Nephron (organoid): ENCODE measurements at regions not wholly inside any gene's neighbourhood (a gene's known extent, or its start where the extent isn't known, plus 50 kb on each side); places are given as distances from the start of the nearest gene placed in this dataset.

Source experiments
- H3K27ac Mint-ChIP-seq, 3 experiments: 2 replicates each; pipeline ENCODE4 v1.8.0; 2020; ENCODE audit warnings: mixed read lengths in 3 of 3, mild to moderate bottlenecking in 2 of 3, moderate library complexity in 1 of 3
- H3K27me3 Mint-ChIP-seq: 2 replicates; pipeline ENCODE4 v1.8.0; 2021; ENCODE audit warnings: low read depth, mild to moderate bottlenecking, moderate library complexity, mixed read lengths
- H3K36me3 Mint-ChIP-seq: 2 replicates; pipeline ENCODE4 v1.8.0; 2020; ENCODE audit warnings: low read depth, mixed read lengths
- H3K4me1 Mint-ChIP-seq: 2 replicates; pipeline ENCODE4 v1.8.0; 2020; ENCODE audit warnings: mixed read lengths
- H3K4me3 Mint-ChIP-seq, 3 experiments: 2 replicates each; pipeline ENCODE4 v1.8.0; 2020; ENCODE audit warnings: mild to moderate bottlenecking in 3 of 3, mixed read lengths in 3 of 3, moderate library complexity in 2 of 3
- H3K9me3 Mint-ChIP-seq: 2 replicates; pipeline ENCODE4 v1.8.0; 2020; ENCODE audit warnings: mixed read lengths
- TF ChIP-seq, protein P1 (sequence below), 3 experiments: fragments of 200-600 bp; sonication (generic); IDR thresholded peaks; one replicate each; pipeline ENCODE4 v1.5.0; 2021; ENCODE audit warnings: antibody characterized with exemption in 3 of 3; ENCODE audit not compliant: unreplicated experiment in 3 of 3

DNA sequence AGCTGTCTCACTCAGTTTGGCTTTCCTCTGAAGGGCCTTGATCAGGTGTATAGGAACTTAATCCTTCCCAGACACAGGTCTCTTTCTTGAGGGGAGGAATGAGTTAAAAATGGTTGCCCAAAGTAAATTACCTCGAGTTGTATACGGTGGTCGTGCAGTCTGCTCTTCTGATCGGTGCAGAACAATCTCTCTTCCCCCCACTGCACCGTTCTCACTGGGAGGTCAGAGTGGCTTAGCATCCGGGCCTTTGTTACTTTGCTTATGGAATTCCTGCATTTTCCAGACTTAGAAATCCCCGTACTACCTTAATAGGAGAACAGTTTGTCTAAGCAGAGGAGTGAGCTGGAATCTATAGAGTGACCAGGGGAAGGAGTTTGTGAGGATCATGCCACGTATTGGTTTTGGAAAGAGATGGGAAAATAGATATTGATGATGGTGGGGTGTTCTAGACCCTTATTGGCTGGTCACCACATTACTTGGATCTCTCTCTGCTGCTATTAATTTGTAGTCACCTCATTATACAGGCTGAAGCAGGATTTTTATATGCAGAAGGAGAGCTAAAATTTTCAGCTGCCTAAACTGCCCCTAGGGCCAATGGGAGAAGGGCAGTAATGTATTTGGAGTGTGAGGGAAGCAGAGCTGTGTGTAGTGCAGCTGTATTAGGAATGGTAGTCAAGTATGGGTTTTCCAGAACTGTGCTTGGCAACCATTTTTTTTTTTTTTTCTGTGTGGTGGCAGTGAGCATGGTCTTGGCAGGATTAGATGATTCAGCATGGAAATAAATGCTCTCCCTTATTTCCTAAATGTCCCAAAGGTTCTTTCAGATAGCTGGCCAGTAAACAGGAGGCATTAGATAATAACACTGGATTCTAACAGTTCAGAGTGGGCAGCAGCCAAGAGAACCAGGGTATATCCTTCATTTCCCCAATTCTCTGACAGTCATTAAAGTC lies 81.5 kb downstream of the NDUFS5 start:
- Mint-ChIP-seq H3K36me3 (no peaks in the 10 kb centered on the region), H3K27ac (no peak overlapping the region), H3K4me1 (peaks cover 40% of the 10 kb centered on the region), H3K9me3 (no peaks in the 10 kb centered on the region), H3K4me3 (no peak overlapping the region), H3K27me3 (no peaks in the 10 kb centered on the region)
- TF ChIP-seq, protein P1, sequence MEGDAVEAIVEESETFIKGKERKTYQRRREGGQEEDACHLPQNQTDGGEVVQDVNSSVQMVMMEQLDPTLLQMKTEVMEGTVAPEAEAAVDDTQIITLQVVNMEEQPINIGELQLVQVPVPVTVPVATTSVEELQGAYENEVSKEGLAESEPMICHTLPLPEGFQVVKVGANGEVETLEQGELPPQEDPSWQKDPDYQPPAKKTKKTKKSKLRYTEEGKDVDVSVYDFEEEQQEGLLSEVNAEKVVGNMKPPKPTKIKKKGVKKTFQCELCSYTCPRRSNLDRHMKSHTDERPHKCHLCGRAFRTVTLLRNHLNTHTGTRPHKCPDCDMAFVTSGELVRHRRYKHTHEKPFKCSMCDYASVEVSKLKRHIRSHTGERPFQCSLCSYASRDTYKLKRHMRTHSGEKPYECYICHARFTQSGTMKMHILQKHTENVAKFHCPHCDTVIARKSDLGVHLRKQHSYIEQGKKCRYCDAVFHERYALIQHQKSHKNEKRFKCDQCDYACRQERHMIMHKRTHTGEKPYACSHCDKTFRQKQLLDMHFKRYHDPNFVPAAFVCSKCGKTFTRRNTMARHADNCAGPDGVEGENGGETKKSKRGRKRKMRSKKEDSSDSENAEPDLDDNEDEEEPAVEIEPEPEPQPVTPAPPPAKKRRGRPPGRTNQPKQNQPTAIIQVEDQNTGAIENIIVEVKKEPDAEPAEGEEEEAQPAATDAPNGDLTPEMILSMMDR (IDR thresholded peaks at IDR 0.05; ENCODE audit: unreplicated experiment in 3 of 3), result no peak

DNA sequence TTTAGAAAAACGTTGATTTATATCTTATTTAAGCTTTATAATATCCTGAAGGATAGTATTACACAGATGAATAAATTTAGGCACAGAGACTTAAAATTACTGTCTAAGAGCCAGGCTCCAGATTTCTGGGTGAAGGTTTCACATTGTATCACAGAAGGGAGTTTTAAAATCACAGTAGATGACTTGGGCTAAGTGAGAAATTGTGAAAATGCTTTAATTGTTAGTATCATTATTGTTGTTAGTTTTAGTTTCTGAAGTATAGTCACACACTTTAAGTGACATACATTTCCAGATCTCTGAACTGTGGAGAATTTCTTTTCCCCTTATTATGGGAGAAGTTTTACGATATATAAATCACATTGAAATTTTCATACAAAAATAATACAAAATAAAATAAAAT lies 83.5 kb downstream of the NDUFS5 start:
- TF ChIP-seq, protein P1 (IDR thresholded peaks at IDR 0.05; ENCODE audit: unreplicated experiment in 3 of 3), result no peak
- Mint-ChIP-seq H3K4me1 (peaks cover 28% of the 10 kb centered on the region), H3K27ac (peak overlapping the region in 2 of 3 experiments; percentile 64 to 69), H3K4me3 (no peak overlapping the region), H3K36me3 (peaks cover 8% of the 10 kb centered on the region), H3K9me3 (no peaks in the 10 kb centered on the region), H3K27me3 (no peaks in the 10 kb centered on the region)

DNA sequence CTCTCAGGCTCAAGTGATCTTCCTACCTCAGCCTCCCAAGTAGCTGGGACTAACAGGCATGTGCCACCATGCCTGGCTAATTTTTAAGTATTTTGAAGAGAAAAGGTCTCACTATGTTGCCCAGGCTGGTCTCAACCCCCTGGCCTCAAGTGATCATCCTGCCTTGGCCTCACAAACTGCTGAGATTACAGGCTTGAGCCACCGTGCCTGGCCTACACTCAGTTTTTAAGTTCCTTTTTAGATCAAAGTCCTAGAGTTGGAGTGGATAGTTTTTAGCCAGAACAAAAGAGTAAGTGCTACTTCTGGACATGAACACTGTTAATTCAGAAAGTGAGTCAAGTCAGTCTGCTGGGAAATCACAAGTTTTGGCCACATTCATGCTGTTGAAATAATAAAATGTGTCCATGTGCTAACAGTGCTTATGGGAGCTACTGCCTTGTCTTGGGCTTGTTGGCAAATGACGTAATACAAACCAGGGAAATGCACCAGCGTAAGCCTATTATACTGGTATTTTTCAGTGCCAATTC lies 84.2 kb downstream of the NDUFS5 start:
- TF ChIP-seq, protein P1 (IDR thresholded peaks at IDR 0.05; ENCODE audit: unreplicated experiment in 3 of 3), result no peak
- H3K36me3 Mint-ChIP-seq, result peaks cover 8% of the 10 kb centered on the region

DNA sequence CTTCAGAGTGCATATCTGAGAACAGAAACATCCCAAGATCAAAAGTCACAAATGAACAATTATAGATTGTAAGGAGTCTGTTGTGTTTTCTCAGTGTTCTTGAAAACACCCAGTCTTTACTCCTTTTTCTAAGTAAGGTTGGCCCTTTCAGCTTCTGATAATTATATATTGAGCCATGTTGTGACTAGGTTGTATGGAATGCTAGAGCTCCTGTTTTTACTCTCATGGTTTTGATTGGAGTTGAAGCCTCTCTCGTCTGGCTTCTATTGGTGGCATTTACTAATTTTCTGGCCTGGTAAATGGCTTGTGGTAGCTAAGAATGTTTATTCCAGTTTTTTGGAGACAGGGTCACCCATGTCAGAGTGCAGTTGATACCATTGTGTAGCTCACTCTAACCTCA lies 84.7 kb downstream of the NDUFS5 start:
- TF ChIP-seq, protein P1 (IDR thresholded peaks at IDR 0.05; ENCODE audit: unreplicated experiment in 3 of 3), result no peak
- Mint-ChIP-seq H3K27ac (peak overlapping the region; percentile 12 to 28 (median 22)), H3K36me3 (peaks cover 8% of the 10 kb centered on the region)

More for the DNA sequence above, 84.2 kb downstream of the NDUFS5 start:
- H3K27me3 Mint-ChIP-seq, result no peaks in the 10 kb centered on the region
- peak overlapping the region; percentile 12 to 28 (median 22) for H3K27ac Mint-ChIP-seq
- H3K9me3 Mint-ChIP-seq, result no peaks in the 10 kb centered on the region
- H3K4me1 Mint-ChIP-seq, result peaks cover 25% of the 10 kb centered on the region
- no peak overlapping the region for H3K4me3 Mint-ChIP-seq

DNA sequence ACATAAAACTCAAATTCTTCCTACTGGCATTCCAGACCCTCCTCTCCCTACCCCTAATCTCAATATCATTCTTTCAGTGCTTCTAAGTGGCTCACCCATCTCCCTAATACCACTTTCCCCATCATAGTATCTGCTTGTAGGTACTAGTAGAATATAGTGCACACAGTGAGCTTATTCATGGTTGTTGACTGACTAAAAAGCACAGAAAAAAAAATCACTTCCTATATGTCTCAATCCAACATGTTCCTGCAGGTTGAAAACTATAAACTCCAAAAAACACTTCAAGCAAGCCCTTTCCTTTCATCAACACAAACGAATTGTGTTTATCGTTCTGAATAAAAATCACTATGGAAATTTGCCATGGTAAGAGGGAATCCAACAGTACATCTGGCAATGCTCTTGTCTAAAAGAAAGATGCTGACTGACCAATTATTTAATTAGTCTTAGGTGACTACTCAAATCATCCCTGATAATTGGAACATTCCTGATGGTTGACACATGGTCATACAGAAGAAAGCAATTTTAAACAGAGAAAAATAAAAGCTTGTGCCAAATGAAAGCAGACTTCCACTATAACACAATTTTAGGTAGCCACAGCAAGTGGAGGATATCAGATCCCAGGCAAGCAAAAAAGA lies 87.1 kb downstream of the NDUFS5 start:
- TF ChIP-seq, protein P1 (IDR thresholded peaks at IDR 0.05; ENCODE audit: unreplicated experiment in 3 of 3), result no peak
- no peaks in the 10 kb centered on the region for H3K27me3 Mint-ChIP-seq
- H3K4me3 Mint-ChIP-seq, result no peak overlapping the region
- H3K9me3 Mint-ChIP-seq, result no peaks in the 10 kb centered on the region
- peak overlapping the region in 1 of 3 experiments; percentile 10 for H3K27ac Mint-ChIP-seq
- peaks cover 20% of the 10 kb centered on the region for H3K4me1 Mint-ChIP-seq
- H3K36me3 Mint-ChIP-seq, result peaks cover 8% of the 10 kb centered on the region

More for the DNA sequence above, 84.7 kb downstream of the NDUFS5 start:
- H3K4me3 Mint-ChIP-seq, result no peak overlapping the region
- H3K9me3 Mint-ChIP-seq, result no peaks in the 10 kb centered on the region
- H3K4me1 Mint-ChIP-seq, result peaks cover 25% of the 10 kb centered on the region
- H3K27me3 Mint-ChIP-seq, result no peaks in the 10 kb centered on the region
